NCI-H2196 treated with DMSO at 0.1 percent for 48 hours (cell line): ENCODE measurements at regions not wholly inside any gene's neighbourhood (a gene's known extent, or its start where the extent isn't known, plus 50 kb on each side); places are given as distances from the start of the nearest gene placed in this dataset.
A peak's percentile ranks its signal among the peaks of the same experiment; 100 is the strongest.
"Not testable (repeated sequence)": the region's sequence is repeated elsewhere in the genome, so short reads cannot be mapped to it uniquely, and the experiment has no call there.

Source experiments
- DNase-seq: peaks from one replicate; lab custom pipeline; 2025; ENCODE audit not compliant: unreplicated experiment; lab: John Stamatoyannopoulos, UW

DNA sequence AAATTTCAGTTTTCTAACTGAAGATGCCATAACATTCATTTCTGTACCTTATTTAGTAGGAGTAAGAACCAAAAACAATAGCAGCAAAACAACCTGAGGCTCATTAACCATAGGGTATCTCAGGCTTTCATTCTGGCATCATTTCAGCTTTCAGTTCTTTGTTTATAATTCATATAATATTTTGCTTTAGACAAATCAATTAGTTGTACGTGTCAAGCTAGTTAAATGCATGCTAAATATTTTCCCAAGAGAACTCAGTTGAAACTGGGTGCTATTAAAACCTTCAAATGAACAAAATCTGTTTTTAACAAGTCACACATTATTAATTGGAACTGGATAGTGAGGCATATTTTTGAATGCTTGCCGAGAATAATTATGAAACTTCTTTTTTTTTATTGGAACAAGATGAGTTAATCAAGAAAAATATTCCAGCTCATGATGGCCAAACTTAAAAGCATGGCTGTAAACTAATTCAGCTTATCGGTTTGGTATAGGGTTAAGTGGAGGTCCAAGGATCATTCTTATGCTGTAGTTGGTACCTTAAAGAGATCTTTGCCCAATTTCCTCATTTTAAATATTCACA lies 442.7 kb downstream of the BTG1 start:
- DNase-seq = no peak

DNA sequence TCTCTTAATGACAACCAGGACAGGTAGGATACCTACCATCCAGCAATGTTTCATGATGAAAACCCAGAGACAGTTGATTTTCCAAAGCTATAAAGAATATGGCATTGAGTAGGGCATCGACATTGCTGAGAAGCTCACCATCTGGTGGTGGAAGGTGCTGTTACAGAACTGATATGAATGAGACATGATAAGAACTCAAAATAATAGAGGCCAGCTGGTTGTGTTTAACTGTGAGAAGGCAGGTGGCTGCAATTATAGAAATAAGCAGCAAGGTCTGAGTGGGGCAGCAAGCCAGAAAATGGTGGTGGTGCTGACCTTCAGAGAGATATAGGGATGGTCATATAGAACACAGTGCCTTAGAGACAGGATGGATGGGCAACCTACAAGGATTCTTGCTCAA lies 449.7 kb downstream of the BTG1 start:
- peak; percentile 2 for DNase-seq

DNA sequence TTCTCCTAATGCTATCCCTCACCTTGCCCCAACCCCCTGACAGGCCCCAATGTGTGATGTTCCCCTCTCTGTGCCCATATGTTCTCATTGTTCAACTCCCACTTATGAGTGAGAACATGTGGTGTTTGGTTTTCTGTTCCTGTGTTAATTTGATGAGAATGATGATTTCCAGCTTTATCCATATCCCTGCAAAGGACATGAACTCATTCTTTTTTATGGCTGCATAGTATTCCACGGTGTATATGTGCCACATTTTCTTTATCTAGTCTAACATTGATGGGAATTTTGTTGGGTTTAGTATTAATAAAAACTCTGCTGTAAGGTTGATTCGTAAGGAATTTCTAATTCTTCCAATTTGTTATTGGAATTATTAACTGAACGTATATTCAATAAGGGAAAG lies 450.2 kb downstream of the BTG1 start:
- not testable (repeated sequence) for DNase-seq

DNA sequence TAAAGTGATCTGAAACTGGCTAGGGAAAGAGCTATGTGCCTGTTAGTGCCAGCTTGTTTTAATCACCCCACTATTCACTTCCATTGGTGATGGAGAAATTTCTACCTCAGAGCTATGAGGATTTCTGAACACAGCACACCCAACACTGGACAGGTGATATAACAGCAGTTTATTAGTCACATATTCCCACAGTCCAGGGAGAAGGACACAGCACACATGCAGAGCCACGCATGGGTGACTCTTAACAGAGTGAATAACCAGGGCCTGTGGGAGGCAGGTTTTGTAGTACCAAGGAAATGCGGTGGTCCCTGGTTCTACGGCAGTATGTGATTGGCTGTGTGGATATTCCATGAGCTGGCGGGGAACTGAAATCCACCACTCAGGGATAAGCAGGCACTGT lies 455.1 kb downstream of the BTG1 start:
- DNase-seq = no peak

DNA sequence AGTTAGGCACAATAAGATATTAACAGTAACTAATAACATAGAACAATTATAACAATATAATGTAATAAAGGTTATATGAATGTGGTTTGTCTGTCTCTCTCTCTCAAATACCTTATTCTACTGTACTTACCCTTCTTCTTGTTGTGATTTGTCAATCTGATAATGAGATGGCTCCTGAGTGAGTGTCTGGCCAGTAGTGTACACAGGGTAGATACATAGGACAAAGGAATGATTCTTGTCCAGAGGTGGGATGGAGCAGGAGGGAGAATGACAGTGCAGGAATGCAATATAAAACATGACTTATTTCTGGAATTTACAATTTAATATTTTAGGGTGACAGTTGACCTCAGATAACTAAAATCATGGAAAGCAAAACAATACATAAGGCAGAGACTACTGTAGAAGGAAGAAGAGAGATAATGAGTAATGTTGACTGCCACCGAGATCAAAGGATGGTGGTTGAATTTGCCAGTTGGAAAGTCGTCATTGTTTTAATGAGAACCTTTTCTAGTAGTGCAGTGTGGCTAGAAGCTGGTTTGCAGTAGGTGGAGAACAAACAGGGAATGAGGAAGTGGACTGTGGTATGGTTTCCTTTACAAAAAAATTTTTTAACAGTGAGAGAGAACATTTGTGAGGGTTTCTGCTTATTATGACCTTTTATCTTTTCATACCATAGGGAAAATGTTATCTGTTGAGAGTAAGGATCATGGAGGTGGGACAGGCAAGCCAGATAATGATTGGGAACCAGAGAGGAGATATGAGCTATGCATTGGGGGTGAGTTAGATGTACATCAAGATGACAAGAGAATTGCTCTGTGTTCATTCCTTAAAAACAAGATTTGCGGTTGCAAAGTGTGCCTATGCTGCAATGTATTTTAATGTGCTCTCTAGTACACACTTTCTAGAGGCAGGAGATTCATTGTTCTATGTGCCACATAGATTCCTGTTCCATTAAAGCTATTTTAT lies 458.3 kb downstream of the BTG1 start:
- DNase-seq = no peak

DNA sequence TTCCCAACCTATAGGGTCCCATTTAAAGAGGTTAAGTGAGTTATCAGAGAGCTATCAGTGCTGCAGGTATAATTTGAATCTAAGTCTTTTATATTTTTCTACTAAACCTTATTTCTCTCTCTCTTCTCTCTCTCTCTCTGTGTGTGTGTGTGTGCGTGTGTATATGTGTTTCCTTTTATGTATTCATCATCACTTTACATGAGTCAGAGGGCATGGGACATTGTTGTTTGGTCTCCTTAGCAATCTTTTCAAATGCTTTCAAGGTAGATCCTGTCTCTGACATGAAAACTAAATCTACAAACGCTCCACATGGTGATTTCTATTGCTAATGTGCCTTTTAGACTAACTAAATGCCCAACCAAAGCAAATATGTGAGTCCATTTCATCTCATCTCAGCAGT lies 459.7 kb downstream of the BTG1 start:
- no peak for DNase-seq

DNA sequence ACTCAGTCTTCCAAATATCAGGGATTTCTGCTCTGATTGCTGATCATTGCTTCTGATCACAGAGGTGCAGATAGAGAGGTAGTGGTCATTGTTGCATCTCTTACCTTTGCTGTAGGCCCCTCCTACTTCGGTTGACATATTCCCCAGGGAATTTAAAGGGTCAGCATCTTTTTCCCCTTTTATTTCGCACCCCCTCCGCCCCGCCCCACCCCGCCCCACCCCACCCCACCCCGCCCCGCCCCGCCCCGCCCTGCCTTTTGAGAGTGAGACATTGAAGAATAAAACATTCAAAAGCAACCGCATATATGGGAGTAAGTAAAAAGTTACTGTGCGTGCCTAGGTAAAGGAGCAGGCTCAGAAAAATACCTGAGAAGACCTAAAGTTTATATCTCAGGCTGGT lies 463.9 kb downstream of the BTG1 start:
- no peak for DNase-seq

DNA sequence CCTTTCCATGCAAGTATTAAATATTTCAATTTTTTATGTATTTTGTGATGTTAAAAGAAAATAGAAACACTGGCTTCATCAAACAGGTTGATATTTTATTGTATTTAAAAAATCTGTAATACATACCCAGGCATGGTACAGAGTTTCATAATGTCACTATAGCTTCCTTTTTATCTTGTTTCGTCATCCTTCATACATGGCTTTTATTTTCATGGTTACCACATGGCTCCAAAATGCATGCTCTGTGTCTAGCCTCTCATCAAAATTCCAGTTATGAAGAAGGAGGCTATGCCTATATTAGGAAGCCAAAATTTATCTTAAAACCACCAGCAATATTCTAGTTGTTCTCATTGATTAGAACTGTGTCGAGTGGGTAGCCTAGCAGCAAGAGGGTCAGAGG lies 464.8 kb downstream of the BTG1 start:
- no peak for DNase-seq

DNA sequence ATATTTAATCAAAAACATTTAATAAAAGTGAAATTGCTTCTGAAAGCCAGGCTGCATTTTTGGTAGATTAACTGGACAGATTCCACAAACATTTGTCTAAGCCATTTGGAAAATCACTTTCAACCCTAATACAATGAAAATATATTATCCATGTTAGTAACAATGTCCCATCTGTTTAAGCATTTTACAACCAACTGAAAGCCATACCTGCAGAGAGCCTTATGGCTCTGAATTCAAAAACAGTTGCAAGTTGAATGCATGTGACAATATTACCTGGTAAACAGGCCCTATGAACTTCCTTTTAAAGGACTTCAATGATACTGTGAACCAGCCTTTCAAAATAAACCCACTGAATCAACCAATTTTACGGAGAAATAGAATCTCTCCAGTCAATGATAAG lies 468.1 kb downstream of the BTG1 start:
- no peak for DNase-seq

DNA sequence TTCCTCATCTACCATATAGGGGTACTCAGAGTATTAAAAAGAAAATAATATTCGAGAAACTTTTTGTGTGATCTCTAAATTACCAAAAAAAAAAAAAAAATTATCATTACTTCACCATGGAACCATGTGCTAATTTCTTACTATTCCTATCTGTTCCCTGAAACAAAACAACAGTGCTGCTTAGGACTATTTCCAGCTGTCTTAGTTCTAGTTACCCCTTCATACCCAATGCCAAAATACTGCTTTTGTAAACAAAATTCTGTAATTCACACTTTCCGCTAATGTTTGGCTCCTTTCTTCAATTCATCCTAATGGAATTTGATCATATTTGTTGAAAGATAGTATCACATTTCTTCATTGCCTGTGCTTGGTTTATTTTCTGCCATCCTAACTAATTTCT lies 470.2 kb downstream of the BTG1 start:
- no peak for DNase-seq

DNA sequence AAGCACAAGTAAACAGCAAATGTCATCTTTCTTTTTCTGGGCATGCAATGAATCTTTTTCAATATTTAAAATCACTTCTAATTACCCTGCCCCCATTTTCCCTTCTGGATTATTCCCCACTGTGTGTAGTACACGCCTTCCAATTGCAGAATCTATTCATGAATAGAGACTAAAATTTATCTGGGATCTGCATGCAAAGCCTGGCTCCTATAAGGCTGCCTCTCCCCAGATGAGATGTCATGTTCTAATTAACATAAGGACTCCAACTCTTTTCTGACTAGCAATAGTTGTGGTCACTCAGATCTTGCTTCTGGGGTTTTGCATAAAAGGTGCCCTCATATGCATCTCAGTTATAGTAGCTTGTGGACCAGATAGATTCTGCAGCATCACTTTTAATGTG lies 473.5 kb downstream of the BTG1 start:
- DNase-seq = no peak

DNA sequence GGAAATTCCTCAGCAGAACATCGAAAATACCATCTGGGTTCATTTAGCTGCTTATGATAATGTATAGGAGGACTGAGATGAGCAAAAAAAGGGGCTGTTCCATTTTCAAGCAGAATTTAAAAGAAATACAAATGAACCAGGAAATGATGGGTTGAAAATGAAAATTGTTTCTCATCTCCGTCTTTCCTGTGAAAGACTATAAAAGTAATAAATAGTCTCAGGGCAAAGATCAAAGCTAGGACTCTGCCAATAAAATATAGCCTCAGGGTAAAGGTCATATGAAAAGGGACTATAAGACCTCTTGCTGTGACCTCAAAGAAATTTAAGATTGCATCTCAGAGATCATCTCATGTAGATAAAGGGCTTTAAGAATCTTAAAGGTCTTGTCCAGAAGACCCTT lies 478.0 kb downstream of the BTG1 start:
- no peak for DNase-seq

DNA sequence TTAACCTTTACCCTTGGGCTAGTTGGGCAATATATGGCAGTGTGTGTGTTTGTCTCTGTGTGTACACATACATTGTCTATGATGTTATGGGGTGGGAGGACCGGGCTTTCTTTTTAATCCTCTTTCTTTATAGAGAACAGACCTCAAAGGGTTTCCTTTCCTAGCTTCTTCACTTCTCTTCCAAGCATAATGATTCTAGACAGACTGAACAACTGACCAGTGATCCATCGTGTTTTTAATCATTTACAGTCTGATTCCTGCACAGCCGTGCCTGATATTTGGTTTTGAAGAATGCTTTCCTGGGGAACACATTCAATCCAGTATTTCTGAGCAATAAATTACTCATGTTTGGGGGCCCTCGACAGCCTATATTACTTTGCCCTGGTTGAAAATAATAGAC lies 481.1 kb upstream of the DCN start:
- DNase-seq = no peak

DNA sequence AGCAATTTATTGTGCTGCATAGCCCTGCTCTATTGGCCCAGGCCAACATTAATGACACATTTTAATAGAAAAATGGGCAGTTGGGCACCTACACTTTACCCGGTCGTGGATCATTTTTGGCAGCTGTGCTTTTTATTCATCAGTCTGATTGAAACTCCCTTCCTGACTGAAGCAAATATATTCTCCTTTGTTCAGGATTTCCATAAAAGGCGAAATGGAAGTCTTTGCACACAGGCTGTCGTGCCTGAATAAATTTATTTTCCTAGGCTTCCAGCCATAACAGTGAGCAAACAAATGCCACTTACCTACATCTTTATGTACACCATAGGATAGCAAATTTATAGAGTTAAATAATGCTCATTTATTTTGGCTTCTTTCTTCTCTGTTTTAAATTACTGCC lies 480.7 kb upstream of the DCN start:
- no peak for DNase-seq

DNA sequence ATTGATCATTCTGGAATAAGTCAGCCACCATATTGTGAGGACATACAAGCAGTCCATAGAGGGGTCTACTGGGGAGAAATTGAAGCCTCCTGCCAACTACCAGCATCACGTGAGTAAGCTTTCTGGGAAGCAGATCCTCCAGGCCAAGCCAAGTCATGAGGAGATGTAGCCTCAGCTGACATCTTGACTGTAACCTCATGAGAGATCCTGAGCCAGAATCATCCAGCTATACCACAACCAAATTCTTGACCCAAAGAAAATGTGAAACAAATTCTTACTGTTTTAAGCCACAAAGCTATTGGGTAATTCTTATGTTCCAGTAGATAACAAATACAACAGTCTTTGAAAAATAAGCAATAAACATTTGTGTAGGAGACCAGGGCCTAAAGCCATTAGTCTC lies 479.4 kb upstream of the DCN start:
- no peak for DNase-seq

DNA sequence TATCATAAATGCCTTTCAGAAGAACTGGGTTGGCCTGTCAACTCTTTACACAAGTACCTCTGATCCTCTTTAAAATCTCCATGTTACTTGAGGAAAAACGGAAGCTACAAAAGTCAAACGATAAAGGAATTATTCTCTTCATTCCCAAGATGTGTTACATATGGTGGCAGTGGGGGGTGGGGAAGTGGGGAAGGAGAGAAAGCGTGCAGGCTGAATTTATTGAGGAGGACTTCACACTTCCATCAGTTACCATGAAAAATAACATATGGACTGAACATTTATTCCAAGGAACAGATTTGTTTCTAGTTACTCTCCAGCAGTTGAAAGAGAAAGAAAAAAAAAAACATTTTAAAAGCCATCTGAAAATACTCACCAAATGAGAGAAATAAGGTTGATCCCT lies 474.4 kb upstream of the DCN start:
- DNase-seq = no peak

DNA sequence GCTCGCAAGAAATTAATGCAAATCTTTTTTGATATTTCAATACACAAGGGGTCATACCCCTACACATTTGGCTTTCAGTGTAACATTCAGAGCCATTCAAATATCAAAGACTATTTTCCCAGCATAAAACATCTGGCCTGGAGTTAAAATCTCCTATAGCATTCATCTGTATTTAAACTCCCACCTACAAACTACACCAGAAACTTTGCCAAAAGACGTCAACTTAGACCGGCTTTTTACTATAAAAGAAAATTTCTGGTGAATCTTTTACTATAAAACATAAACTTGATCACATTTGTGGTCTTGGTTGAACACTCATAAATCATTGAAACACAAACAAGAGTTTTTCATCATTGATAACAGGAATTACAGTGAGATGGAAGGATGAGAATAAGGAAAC lies 473.3 kb upstream of the DCN start:
- no peak for DNase-seq

DNA sequence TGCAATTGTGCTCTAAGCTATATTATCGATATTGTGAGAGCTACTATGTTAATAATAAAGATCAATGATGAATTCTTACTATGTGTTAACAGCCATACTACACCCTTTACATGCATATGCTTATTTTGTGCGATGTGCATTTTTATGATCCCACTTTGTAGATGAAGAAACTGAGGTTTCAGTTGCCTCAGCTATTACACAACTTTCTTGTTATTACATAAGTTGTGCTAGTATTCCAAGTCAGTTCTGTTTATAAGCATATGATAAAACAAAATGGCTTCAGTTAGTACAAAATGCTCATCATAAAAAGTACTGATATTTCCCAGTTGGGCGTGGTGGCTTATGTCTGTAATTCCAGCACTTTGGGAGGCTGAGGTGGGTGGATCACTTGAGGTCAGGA lies 471.5 kb upstream of the DCN start:
- DNase-seq = no peak

DNA sequence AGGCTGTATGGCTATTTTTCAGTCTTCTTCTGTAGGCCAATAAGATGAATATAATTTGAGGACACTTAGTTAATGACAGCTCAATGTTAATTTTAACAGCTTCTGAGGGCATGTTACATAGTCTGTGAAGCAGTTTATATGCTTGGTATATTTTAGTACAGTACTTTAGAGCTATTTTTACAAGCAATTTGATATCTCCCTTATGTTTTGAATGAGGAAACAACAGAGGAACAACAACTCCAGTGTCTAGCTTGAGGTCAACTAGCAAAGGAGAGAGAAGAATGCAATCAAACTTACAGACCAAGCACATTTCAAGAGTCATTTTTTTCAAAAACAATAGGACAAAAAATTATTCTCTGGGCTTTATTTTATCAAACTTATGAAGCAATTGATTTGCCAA lies 469.1 kb upstream of the DCN start:
- no peak for DNase-seq

DNA sequence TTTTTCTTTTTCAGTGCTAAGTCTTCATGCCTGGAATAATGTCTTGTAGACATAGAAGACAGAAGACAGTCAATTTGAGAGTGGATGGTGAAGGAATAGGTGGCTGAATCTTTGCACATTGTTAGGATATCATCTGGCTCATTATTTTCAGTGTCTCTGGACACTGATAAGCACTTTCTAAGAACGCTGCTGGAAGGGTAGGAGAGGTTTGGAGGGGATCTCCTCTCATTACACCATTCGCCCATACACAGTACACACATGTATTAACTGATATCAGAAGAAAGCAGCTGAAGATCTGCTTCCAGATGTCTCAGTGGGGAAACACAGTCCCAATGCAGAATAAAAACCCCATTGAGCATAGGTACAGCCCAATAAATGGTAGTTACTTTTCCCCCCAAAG lies 461.1 kb upstream of the DCN start:
- no peak for DNase-seq

DNA sequence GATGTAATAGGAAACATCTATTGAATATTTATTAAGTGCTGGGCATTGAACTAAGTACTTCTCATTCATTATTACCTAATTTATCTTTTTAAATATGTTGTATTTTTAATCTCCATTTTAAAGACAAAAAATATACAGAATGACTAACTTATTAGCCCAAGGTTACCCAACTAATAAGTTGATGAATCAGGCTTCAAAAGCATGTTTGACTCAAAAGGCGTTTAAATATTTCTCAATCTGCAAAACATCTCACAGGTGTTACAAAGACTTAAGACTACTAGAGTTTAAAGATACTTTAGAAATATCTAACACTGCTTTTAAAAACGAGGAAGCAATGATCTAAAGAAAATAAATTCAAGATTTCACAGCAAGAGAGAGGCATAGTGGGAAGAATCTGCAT lies 457.4 kb upstream of the DCN start:
- DNase-seq = no peak

DNA sequence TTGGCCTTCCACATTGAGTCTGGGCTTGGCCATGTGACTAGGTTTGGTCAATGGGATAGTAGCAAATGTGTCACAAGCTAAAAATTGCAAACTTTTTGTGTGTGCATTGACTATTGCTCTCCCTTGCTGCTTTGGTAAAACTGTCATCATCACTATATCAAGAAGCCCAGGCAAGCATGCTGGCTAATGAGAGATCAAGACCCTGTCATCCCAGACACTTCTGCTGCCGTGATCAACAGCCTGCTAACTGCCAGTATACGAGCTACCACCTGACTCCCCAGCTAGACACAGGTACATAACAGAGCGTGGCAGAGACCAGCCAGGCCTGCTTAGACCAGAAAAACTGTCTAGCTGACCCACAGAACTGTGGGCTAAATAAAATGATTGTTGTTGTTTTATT lies 456.7 kb upstream of the DCN start:
- no peak for DNase-seq
